Chondrocyte (in vitro differentiated cells): ENCODE measurements at regions not wholly inside any gene's neighbourhood (a gene's known extent, or its start where the extent isn't known, plus 50 kb on each side); places are given as distances from the start of the nearest gene placed in this dataset.

Experiments used
- DNase-seq: peaks from one replicate; pipeline ENCODE4 v3.0.0; 2021; ENCODE audit warnings: mixed read lengths, low spot score
- H3K27ac Mint-ChIP-seq: one replicate; pipeline ENCODE4 v1.8.0; 2021; ENCODE audit warnings: mild to moderate bottlenecking, moderate library complexity, mixed read lengths; ENCODE audit not compliant: unreplicated experiment
- H3K27me3 Mint-ChIP-seq: 2 replicates; pipeline ENCODE4 v1.8.0; 2021; ENCODE audit warnings: low read depth, mixed read lengths
- H3K36me3 Mint-ChIP-seq: 2 replicates; pipeline ENCODE4 v1.8.0; 2021; ENCODE audit warnings: low read depth, mixed read lengths
- H3K4me1 Mint-ChIP-seq: 2 replicates; pipeline ENCODE4 v1.8.0; 2021; ENCODE audit warnings: low read depth, mild to moderate bottlenecking, mixed read lengths
- H3K4me3 Mint-ChIP-seq: one replicate; pipeline ENCODE4 v1.8.0; 2021; ENCODE audit warnings: mild to moderate bottlenecking, moderate library complexity, mixed read lengths; ENCODE audit not compliant: unreplicated experiment
- H3K9me3 Mint-ChIP-seq: 2 replicates; pipeline ENCODE4 v1.8.0; 2021; ENCODE audit warnings: low read depth, mixed read lengths
- TF ChIP-seq, protein P1 (sequence below): fragments of 200-600 bp; sonication (generic); IDR thresholded peaks from 2 replicates; pipeline ENCODE4 v1.5.0; 2021; ENCODE audit warnings: antibody characterized with exemption, mild to moderate bottlenecking, moderate library complexity

DNA sequence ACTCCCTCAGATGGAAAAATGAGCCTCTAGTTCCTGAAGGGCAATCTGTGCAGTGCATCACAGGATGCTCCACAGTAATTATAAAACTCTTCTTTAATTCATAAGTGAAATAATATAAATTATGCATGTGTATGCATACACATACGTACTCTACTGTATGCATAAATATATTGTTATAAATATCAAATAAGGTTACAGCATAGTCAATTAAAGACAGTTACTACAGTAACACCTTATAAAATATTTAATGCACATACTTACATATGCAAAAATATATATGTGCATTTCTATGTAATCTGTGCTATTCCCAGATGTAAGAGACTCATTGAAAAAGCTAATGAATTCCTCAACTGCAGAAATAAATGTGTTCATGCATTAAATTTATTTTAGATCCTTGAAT, 1515.1 kb downstream of the CDH11 start:
- TF ChIP-seq, protein P1, sequence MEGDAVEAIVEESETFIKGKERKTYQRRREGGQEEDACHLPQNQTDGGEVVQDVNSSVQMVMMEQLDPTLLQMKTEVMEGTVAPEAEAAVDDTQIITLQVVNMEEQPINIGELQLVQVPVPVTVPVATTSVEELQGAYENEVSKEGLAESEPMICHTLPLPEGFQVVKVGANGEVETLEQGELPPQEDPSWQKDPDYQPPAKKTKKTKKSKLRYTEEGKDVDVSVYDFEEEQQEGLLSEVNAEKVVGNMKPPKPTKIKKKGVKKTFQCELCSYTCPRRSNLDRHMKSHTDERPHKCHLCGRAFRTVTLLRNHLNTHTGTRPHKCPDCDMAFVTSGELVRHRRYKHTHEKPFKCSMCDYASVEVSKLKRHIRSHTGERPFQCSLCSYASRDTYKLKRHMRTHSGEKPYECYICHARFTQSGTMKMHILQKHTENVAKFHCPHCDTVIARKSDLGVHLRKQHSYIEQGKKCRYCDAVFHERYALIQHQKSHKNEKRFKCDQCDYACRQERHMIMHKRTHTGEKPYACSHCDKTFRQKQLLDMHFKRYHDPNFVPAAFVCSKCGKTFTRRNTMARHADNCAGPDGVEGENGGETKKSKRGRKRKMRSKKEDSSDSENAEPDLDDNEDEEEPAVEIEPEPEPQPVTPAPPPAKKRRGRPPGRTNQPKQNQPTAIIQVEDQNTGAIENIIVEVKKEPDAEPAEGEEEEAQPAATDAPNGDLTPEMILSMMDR, result no peak
- Mint-ChIP-seq H3K4me1 (no peaks in the 10 kb centered on the region), H3K9me3 (peaks cover 11% of the 10 kb centered on the region), H3K36me3 (no peaks in the 10 kb centered on the region), H3K27ac (no peak overlapping the region), H3K27me3 (peaks cover 23% of the 10 kb centered on the region), H3K4me3 (no peak overlapping the region)
- no peak for DNase-seq

DNA sequence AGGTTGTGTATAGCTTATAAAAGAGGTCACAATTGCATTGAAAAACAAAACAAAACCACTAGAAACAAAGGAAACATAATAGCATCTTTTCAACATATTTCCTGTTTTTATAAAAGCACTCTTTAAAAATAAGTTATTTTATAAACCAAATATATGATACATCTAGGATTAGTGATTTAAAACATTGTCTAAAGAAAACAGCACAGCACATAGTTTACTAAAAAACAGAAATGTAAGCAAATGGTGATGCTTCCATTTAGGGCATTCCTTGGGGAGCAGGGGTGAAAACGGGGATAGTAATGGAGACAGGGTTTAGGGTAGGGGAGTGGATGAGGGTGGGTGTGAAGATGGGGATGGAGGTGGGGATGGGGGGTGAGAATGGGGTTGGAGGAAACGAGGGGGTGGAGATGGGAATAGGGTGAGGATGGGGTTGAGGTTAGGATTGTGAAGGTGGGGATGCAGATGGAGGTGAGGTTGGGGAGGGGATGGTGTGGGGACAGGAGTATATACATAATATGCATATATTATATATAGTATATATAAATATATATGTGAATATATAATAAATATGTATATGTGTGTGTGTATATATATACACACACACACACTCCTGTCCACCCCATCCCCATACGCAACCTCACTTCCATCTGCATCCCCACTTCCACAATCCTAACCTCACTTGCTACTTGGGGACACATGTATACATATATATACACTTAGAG, 1519.5 kb downstream of the CDH11 start:
- TF ChIP-seq, protein P1, result no peak
- H3K27me3 Mint-ChIP-seq, result peaks cover 26% of the 10 kb centered on the region
- H3K27ac Mint-ChIP-seq, result no peak overlapping the region
- no peak for DNase-seq
- no peaks in the 10 kb centered on the region for H3K9me3 Mint-ChIP-seq
- H3K36me3 Mint-ChIP-seq, result no peaks in the 10 kb centered on the region
- H3K4me3 Mint-ChIP-seq, result no peak overlapping the region
- H3K4me1 Mint-ChIP-seq, result no peaks in the 10 kb centered on the region

DNA sequence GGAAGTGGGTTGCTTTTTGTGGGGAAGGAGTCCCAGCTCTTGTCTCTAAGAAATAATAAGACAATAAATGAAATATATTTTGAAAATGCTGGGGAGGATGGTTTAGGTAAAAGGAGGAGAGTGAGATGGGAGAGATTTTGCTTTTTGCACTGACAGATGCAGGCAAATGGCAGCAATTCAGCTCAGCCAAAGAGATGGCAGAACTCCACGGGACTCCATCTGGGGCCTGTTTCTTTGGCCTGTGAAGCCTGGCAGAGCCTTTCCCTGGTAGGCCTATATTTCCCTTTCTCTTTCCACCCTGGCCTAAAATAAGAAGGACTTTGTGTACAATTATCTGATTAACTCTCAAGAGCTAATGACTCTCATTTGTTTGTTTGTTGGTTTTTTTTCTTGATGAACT, 1525.1 kb downstream of the CDH11 start:
- H3K4me1 Mint-ChIP-seq, result no peaks in the 10 kb centered on the region
- DNase-seq, result no peak
- TF ChIP-seq, protein P1, result no peak
- no peak overlapping the region for H3K27ac Mint-ChIP-seq
- H3K9me3 Mint-ChIP-seq, result no peaks in the 10 kb centered on the region
- peaks cover 15% of the 10 kb centered on the region for H3K27me3 Mint-ChIP-seq
- no peaks in the 10 kb centered on the region for H3K36me3 Mint-ChIP-seq
- H3K4me3 Mint-ChIP-seq, result no peak overlapping the region

DNA sequence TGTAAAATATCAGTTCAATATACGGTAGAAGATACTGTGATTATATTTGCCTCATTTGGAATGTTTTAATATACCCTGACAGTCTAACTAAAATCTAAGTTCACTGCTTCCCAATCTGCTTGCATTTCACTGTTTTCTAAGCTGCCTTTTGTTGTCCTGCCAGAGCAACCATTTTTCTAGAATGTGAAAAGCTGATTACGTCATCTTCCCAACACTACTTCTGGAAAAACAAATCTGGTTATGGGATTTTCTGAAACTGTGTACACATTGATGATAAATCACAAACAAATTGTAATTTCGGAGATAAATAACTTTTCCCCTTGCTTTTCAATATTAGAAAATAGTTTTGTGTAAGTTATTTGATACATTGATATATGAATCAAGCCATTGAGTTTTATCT, 1529.0 kb downstream of the CDH11 start:
- Mint-ChIP-seq H3K9me3 (peaks cover 2% of the 10 kb centered on the region), H3K36me3 (no peaks in the 10 kb centered on the region), H3K27ac (no peak overlapping the region), H3K4me1 (no peaks in the 10 kb centered on the region), H3K27me3 (peaks cover 9% of the 10 kb centered on the region), H3K4me3 (no peak overlapping the region)
- TF ChIP-seq, protein P1, result no peak
- DNase-seq, result no peak

DNA sequence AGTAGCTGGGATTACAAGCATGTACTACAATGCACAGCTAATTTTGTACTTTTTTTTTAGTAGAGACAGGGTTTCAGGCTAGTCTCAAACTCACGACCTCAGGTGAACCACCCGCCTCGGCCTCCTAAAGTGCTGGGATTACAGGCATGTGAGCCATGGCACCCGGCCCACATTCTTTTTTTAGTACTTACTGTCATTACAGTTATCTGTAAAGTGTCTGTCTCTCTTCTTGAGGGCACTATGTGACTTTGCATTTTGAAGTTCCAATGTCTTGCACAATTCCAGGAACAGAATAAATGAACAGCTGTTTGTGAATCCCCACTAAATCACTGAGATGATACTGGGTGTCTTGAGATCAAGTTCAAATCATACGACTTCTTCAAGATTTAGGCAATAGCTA, 1540.3 kb downstream of the CDH11 start:
- Mint-ChIP-seq H3K27ac (no peak overlapping the region), H3K27me3 (peaks cover 9% of the 10 kb centered on the region), H3K4me1 (no peaks in the 10 kb centered on the region), H3K36me3 (no peaks in the 10 kb centered on the region), H3K4me3 (no peak overlapping the region), H3K9me3 (no peaks in the 10 kb centered on the region)
- TF ChIP-seq, protein P1, result no peak
- no peak for DNase-seq
